Parathyroid adenoma (tissue), 2 donors: ENCODE measurements at regions not wholly inside any gene's neighbourhood (a gene's known extent, or its start where the extent isn't known, plus 50 kb on each side); places are given as distances from the start of the nearest gene placed in this dataset.

Experiments used
- H2AFZ ChIP-seq: fragments of 300-600 bp; sonication (generic); one replicate; pipeline ENCODE4 v1.7.0; 2017; ENCODE audit warnings: antibody characterized with exemption, mild to moderate bottlenecking
- H3K27ac ChIP-seq: fragments of 300-600 bp; sonication (generic); one replicate; pipeline ENCODE4 v1.7.0; 2017
- H3K27me3 ChIP-seq: fragments of 300-600 bp; sonication (generic); one replicate; pipeline ENCODE4 v1.7.0; 2017; ENCODE audit warnings: low read length; ENCODE audit not compliant: control insufficient read depth, insufficient read depth
- H3K36me3 ChIP-seq: fragments of 300-600 bp; sonication (generic); one replicate; pipeline ENCODE4 v1.7.0; 2017; ENCODE audit warnings: low read length; ENCODE audit not compliant: control insufficient read depth, insufficient read depth
- H3K4me1 ChIP-seq: fragments of 300-600 bp; sonication (generic); one replicate; pipeline ENCODE4 v1.7.0; 2017; ENCODE audit warnings: control low read depth
- H3K4me2 ChIP-seq: fragments of 300-600 bp; sonication (generic); one replicate; pipeline ENCODE4 v1.7.0; 2017; ENCODE audit warnings: low read length
- H3K4me3 ChIP-seq: fragments of 300-600 bp; sonication (generic); one replicate; pipeline ENCODE4 v1.7.0; 2017; ENCODE audit warnings: low read depth, low read length
- H3K79me2 ChIP-seq: fragments of 300-600 bp; sonication (generic); one replicate; pipeline ENCODE4 v1.7.0; 2017; ENCODE audit warnings: control low read depth
- H3K9ac ChIP-seq: fragments of 300-600 bp; sonication (generic); one replicate; pipeline ENCODE4 v1.7.0; 2017; ENCODE audit warnings: mild to moderate bottlenecking
- H3K9me3 ChIP-seq: fragments of 300-600 bp; sonication (generic); one replicate; pipeline ENCODE4 v1.7.0; 2017; ENCODE audit warnings: low read length; ENCODE audit not compliant: control insufficient read depth
- CTCF ChIP-seq: fragments of 300-600 bp; sonication (generic); IDR thresholded peaks from one replicate; pipeline ENCODE4 v1.7.0; 2017; ENCODE audit warnings: antibody characterized with exemption, mild to moderate bottlenecking
- donor health status: primary hyperparathyroidism.

- H3K27me3 ChIP-seq, result no peaks in the 10 kb centered on the region
- no peak overlapping the region for H3K4me3 ChIP-seq
- H2AFZ ChIP-seq, result no peak overlapping the region
- no peak for TF ChIP-seq CTCF
- H3K27ac ChIP-seq, result no peak overlapping the region
- no peaks in the 10 kb centered on the region for H3K9me3 ChIP-seq
- no peaks in the 10 kb centered on the region for H3K79me2 ChIP-seq
- H3K36me3 ChIP-seq, result no peaks in the 10 kb centered on the region
- no peak overlapping the region for H3K4me2 ChIP-seq
- no peaks in the 10 kb centered on the region for H3K4me1 ChIP-seq
- no peak overlapping the region for H3K9ac ChIP-seq
Measured at GRCh38 chr12:116370004-116370404, 92.5 kb upstream of the MED13L start.

GRCh38 chr12:116370886-116371580, 93.5 kb upstream of the MED13L start:
- Histone ChIP-seq H3K4me1 (no peaks in the 10 kb centered on the region), H3K4me2 (no peak overlapping the region), H3K9me3 (no peaks in the 10 kb centered on the region), H3K27me3 (no peaks in the 10 kb centered on the region), H2AFZ (no peak overlapping the region), H3K79me2 (no peaks in the 10 kb centered on the region), H3K27ac (no peak overlapping the region), H3K36me3 (no peaks in the 10 kb centered on the region), H3K9ac (no peak overlapping the region), H3K4me3 (no peak overlapping the region)
- no peak for TF ChIP-seq CTCF

- no peaks in the 10 kb centered on the region for H3K4me1 ChIP-seq
- H3K9ac ChIP-seq, result no peak overlapping the region
- H3K4me2 ChIP-seq, result no peak overlapping the region
- H3K79me2 ChIP-seq, result no peaks in the 10 kb centered on the region
- H3K9me3 ChIP-seq, result no peaks in the 10 kb centered on the region
- no peak overlapping the region for H3K27ac ChIP-seq
- H2AFZ ChIP-seq, result no peak overlapping the region
- H3K4me3 ChIP-seq, result no peak overlapping the region
- H3K27me3 ChIP-seq, result no peaks in the 10 kb centered on the region
- no peak for TF ChIP-seq CTCF
- H3K36me3 ChIP-seq, result no peaks in the 10 kb centered on the region
Measured at GRCh38 chr12:116372815-116373214, 95.3 kb upstream of the MED13L start.

- H3K9me3 ChIP-seq, result no peaks in the 10 kb centered on the region
- H3K27me3 ChIP-seq, result no peaks in the 10 kb centered on the region
- H3K27ac ChIP-seq, result no peak overlapping the region
- no peak overlapping the region for H3K4me2 ChIP-seq
- H3K79me2 ChIP-seq, result no peaks in the 10 kb centered on the region
- TF ChIP-seq CTCF, result no peak
- no peak overlapping the region for H3K9ac ChIP-seq
- H3K36me3 ChIP-seq, result no peaks in the 10 kb centered on the region
- H3K4me1 ChIP-seq, result no peaks in the 10 kb centered on the region
- peak overlapping the region; percentile 3 for H2AFZ ChIP-seq
- no peak overlapping the region for H3K4me3 ChIP-seq
Measured at GRCh38 chr12:116373572-116374206, 96.2 kb upstream of the MED13L start.

GRCh38 chr12:116374207-116374606, 96.7 kb upstream of the MED13L start:
- H3K9me3 ChIP-seq, result no peaks in the 10 kb centered on the region
- no peak overlapping the region for H3K4me3 ChIP-seq
- H3K9ac ChIP-seq, result no peak overlapping the region
- no peaks in the 10 kb centered on the region for H3K27me3 ChIP-seq
- H3K4me1 ChIP-seq, result no peaks in the 10 kb centered on the region
- H3K79me2 ChIP-seq, result no peaks in the 10 kb centered on the region
- H3K36me3 ChIP-seq, result no peaks in the 10 kb centered on the region
- H2AFZ ChIP-seq, result no peak overlapping the region
- no peak overlapping the region for H3K27ac ChIP-seq
- no peak for TF ChIP-seq CTCF
- H3K4me2 ChIP-seq, result no peak overlapping the region
